ENCODE measurements at regions not wholly inside any gene's neighbourhood (a gene's known extent, or its start where the extent isn't known, plus 50 kb on each side); places are given as distances from the start of the nearest gene placed in this dataset.

GRCh38 chr6:147784371-147784770 lies 275.9 kb downstream of the SAMD5 start:
- no peaks in the 10 kb centered on the region for H3K9me3 ChIP-seq (ENCODE audit: control insufficient read depth, low read length)
- no peak for DNase-seq (ENCODE audit: low read depth)
- no peaks in the 10 kb centered on the region for H3K4me1 ChIP-seq (ENCODE audit: control insufficient read depth, insufficient read depth, low read length)
- no peak overlapping the region for H3K4me3 ChIP-seq (ENCODE audit: low read length)
- H3K36me3 ChIP-seq (ENCODE audit: control insufficient read depth, insufficient read depth, low read length, severe bottlenecking) = no peaks in the 10 kb centered on the region
- H3K9ac ChIP-seq (ENCODE audit: low read length) = no peak overlapping the region
- no peaks in the 10 kb centered on the region for H3K27me3 ChIP-seq (replicated peaks; ENCODE audit: control insufficient read depth, insufficient read depth, low read length)

- Histone ChIP-seq H3K9ac (ENCODE audit: low read length) (no peak overlapping the region), H3K27me3 (replicated peaks; ENCODE audit: control insufficient read depth, insufficient read depth, low read length) (no peaks in the 10 kb centered on the region), H3K4me3 (ENCODE audit: low read length) (no peak overlapping the region), H3K36me3 (ENCODE audit: control insufficient read depth, insufficient read depth, low read length, severe bottlenecking) (no peaks in the 10 kb centered on the region), H3K4me1 (ENCODE audit: control insufficient read depth, insufficient read depth, low read length) (no peaks in the 10 kb centered on the region), H3K9me3 (ENCODE audit: control insufficient read depth, low read length) (no peaks in the 10 kb centered on the region)
- no peak for DNase-seq (ENCODE audit: low read depth)
Measured at GRCh38 chr6:147787417-147787816, 278.9 kb downstream of the SAMD5 start.

GRCh38 chr6:147789430-147789947 lies 281.0 kb downstream of the SAMD5 start:
- no peaks in the 10 kb centered on the region for H3K4me1 ChIP-seq (ENCODE audit: control insufficient read depth, insufficient read depth, low read length)
- H3K4me3 ChIP-seq (ENCODE audit: low read length) = no peak overlapping the region
- H3K36me3 ChIP-seq (ENCODE audit: control insufficient read depth, insufficient read depth, low read length, severe bottlenecking) = no peaks in the 10 kb centered on the region
- H3K9me3 ChIP-seq (ENCODE audit: control insufficient read depth, low read length) = no peaks in the 10 kb centered on the region
- no peak overlapping the region for H3K9ac ChIP-seq (ENCODE audit: low read length)
- no peaks in the 10 kb centered on the region for H3K27me3 ChIP-seq (replicated peaks; ENCODE audit: control insufficient read depth, insufficient read depth, low read length)
- no peak for DNase-seq (ENCODE audit: low read depth)

GRCh38 chr6:147793871-147794643 lies 285.6 kb downstream of the SAMD5 start:
- H3K36me3 ChIP-seq (ENCODE audit: control insufficient read depth, insufficient read depth, low read length, severe bottlenecking) = no peaks in the 10 kb centered on the region
- H3K4me3 ChIP-seq (ENCODE audit: low read length) = no peak overlapping the region
- no peaks in the 10 kb centered on the region for H3K4me1 ChIP-seq (ENCODE audit: control insufficient read depth, insufficient read depth, low read length)
- no peak overlapping the region for H3K9ac ChIP-seq (ENCODE audit: low read length)
- H3K9me3 ChIP-seq (ENCODE audit: control insufficient read depth, low read length) = no peaks in the 10 kb centered on the region
- no peaks in the 10 kb centered on the region for H3K27me3 ChIP-seq (replicated peaks; ENCODE audit: control insufficient read depth, insufficient read depth, low read length)
- DNase-seq (ENCODE audit: low read depth) = peak; percentile 27

GRCh38 chr6:147802459-147802858 lies 294.0 kb downstream of the SAMD5 start:
- no peaks in the 10 kb centered on the region for H3K9me3 ChIP-seq (ENCODE audit: control insufficient read depth, low read length)

GRCh38 chr6:147805155-147805554 lies 296.7 kb downstream of the SAMD5 start:
- no peak for DNase-seq (ENCODE audit: low read depth)
- no peak overlapping the region for H3K9ac ChIP-seq (ENCODE audit: low read length)
- H3K27me3 ChIP-seq (replicated peaks; ENCODE audit: control insufficient read depth, insufficient read depth, low read length) = no peaks in the 10 kb centered on the region
- H3K4me1 ChIP-seq (ENCODE audit: control insufficient read depth, insufficient read depth, low read length) = no peaks in the 10 kb centered on the region
- H3K36me3 ChIP-seq (ENCODE audit: control insufficient read depth, insufficient read depth, low read length, severe bottlenecking) = no peaks in the 10 kb centered on the region
- no peak overlapping the region for H3K4me3 ChIP-seq (ENCODE audit: low read length)
- H3K9me3 ChIP-seq (ENCODE audit: control insufficient read depth, low read length) = no peaks in the 10 kb centered on the region

More at GRCh38 chr6:147802459-147802858, 294.0 kb downstream of the SAMD5 start:
- Histone ChIP-seq H3K36me3 (ENCODE audit: control insufficient read depth, insufficient read depth, low read length, severe bottlenecking) (no peaks in the 10 kb centered on the region), H3K4me3 (ENCODE audit: low read length) (no peak overlapping the region), H3K4me1 (ENCODE audit: control insufficient read depth, insufficient read depth, low read length) (no peaks in the 10 kb centered on the region), H3K27me3 (replicated peaks; ENCODE audit: control insufficient read depth, insufficient read depth, low read length) (no peaks in the 10 kb centered on the region), H3K9ac (ENCODE audit: low read length) (no peak overlapping the region)
- peak; percentile 32 for DNase-seq (ENCODE audit: low read depth)

- H3K4me3 ChIP-seq (ENCODE audit: low read length) = no peak overlapping the region
- H3K36me3 ChIP-seq (ENCODE audit: control insufficient read depth, insufficient read depth, low read length, severe bottlenecking) = no peaks in the 10 kb centered on the region
- H3K27me3 ChIP-seq (replicated peaks; ENCODE audit: control insufficient read depth, insufficient read depth, low read length) = no peaks in the 10 kb centered on the region
- H3K4me1 ChIP-seq (ENCODE audit: control insufficient read depth, insufficient read depth, low read length) = no peaks in the 10 kb centered on the region
- no peaks in the 10 kb centered on the region for H3K9me3 ChIP-seq (ENCODE audit: control insufficient read depth, low read length)
- no peak overlapping the region for H3K9ac ChIP-seq (ENCODE audit: low read length)
- no peak for DNase-seq (ENCODE audit: low read depth)
Measured at GRCh38 chr6:147806697-147807096, 298.2 kb downstream of the SAMD5 start.

GRCh38 chr6:147808640-147809039 lies 300.1 kb downstream of the SAMD5 start:
- Histone ChIP-seq H3K4me1 (ENCODE audit: control insufficient read depth, insufficient read depth, low read length) (no peaks in the 10 kb centered on the region), H3K9me3 (ENCODE audit: control insufficient read depth, low read length) (no peaks in the 10 kb centered on the region), H3K36me3 (ENCODE audit: control insufficient read depth, insufficient read depth, low read length, severe bottlenecking) (no peaks in the 10 kb centered on the region), H3K4me3 (ENCODE audit: low read length) (no peak overlapping the region), H3K9ac (ENCODE audit: low read length) (no peak overlapping the region), H3K27me3 (replicated peaks; ENCODE audit: control insufficient read depth, insufficient read depth, low read length) (no peaks in the 10 kb centered on the region)
- no peak for DNase-seq (ENCODE audit: low read depth)

- H3K9ac ChIP-seq (ENCODE audit: low read length) = no peak overlapping the region
- H3K36me3 ChIP-seq (ENCODE audit: control insufficient read depth, insufficient read depth, low read length, severe bottlenecking) = no peaks in the 10 kb centered on the region
- no peaks in the 10 kb centered on the region for H3K9me3 ChIP-seq (ENCODE audit: control insufficient read depth, low read length)
- no peaks in the 10 kb centered on the region for H3K27me3 ChIP-seq (replicated peaks; ENCODE audit: control insufficient read depth, insufficient read depth, low read length)
- DNase-seq (ENCODE audit: low read depth) = no peak
- no peaks in the 10 kb centered on the region for H3K4me1 ChIP-seq (ENCODE audit: control insufficient read depth, insufficient read depth, low read length)
- H3K4me3 ChIP-seq (ENCODE audit: low read length) = no peak overlapping the region
Measured at GRCh38 chr6:147811913-147812629, 303.6 kb downstream of the SAMD5 start.

- no peak for DNase-seq (ENCODE audit: low read depth)
- H3K4me3 ChIP-seq (ENCODE audit: low read length) = no peak overlapping the region
- no peaks in the 10 kb centered on the region for H3K27me3 ChIP-seq (replicated peaks; ENCODE audit: control insufficient read depth, insufficient read depth, low read length)
- H3K4me1 ChIP-seq (ENCODE audit: control insufficient read depth, insufficient read depth, low read length) = no peaks in the 10 kb centered on the region
- H3K9ac ChIP-seq (ENCODE audit: low read length) = no peak overlapping the region
- no peaks in the 10 kb centered on the region for H3K36me3 ChIP-seq (ENCODE audit: control insufficient read depth, insufficient read depth, low read length, severe bottlenecking)
- no peaks in the 10 kb centered on the region for H3K9me3 ChIP-seq (ENCODE audit: control insufficient read depth, low read length)
Measured at GRCh38 chr6:147817042-147817689, 308.7 kb downstream of the SAMD5 start.

- Histone ChIP-seq H3K27me3 (replicated peaks; ENCODE audit: control insufficient read depth, insufficient read depth, low read length) (no peaks in the 10 kb centered on the region), H3K9me3 (ENCODE audit: control insufficient read depth, low read length) (no peaks in the 10 kb centered on the region), H3K4me1 (ENCODE audit: control insufficient read depth, insufficient read depth, low read length) (no peaks in the 10 kb centered on the region), H3K4me3 (ENCODE audit: low read length) (no peak overlapping the region), H3K36me3 (ENCODE audit: control insufficient read depth, insufficient read depth, low read length, severe bottlenecking) (no peaks in the 10 kb centered on the region), H3K9ac (ENCODE audit: low read length) (no peak overlapping the region)
- no peak for DNase-seq (ENCODE audit: low read depth)
Measured at GRCh38 chr6:147820520-147820919, 312.0 kb downstream of the SAMD5 start.
